Skeletal muscle tissue (tissue), 3 donors: ENCODE measurements at regions not wholly inside any gene's neighbourhood (a gene's known extent, or its start where the extent isn't known, plus 50 kb on each side); places are given as distances from the start of the nearest gene placed in this dataset.

Experiments
- H3K27ac ChIP-seq: one replicate; pipeline ENCODE4 v1.7.0; 2013; ENCODE audit warnings: mild to moderate bottlenecking, low read depth, low read length, inconsistent platforms
- H3K27me3 ChIP-seq, 3 donors: one replicate each; pipeline ENCODE4 v1.7.0; 2013; ENCODE audit warnings: low read length in 3 of 3; ENCODE audit not compliant: control insufficient read depth in 3 of 3, insufficient read depth in 3 of 3
- H3K36me3 ChIP-seq, 3 donors: one replicate each; pipeline ENCODE4 v1.7.0; 2013; ENCODE audit warnings: low read length in 3 of 3; ENCODE audit not compliant: control insufficient read depth in 3 of 3, insufficient read depth in 3 of 3
- H3K4me1 ChIP-seq, 3 donors: one replicate each; pipeline ENCODE4 v1.7.0; 2013; ENCODE audit warnings: low read length in 3 of 3, mild to moderate bottlenecking in 3 of 3; ENCODE audit not compliant: control insufficient read depth in 3 of 3, insufficient read depth in 3 of 3
- H3K4me3 ChIP-seq, 3 donors: one replicate each; pipeline ENCODE4 v1.7.0; 2013; ENCODE audit warnings: low read length in 3 of 3
- H3K9ac ChIP-seq, 3 donors: one replicate each; pipeline ENCODE4 v1.7.0; 2013; ENCODE audit warnings: low read length in 3 of 3, mild to moderate bottlenecking in 3 of 3, moderate library complexity in 2 of 3, low read depth in 1 of 3
- H3K9me3 ChIP-seq, 3 donors: one replicate each; pipeline ENCODE4 v1.7.0; 2013; ENCODE audit warnings: low read length in 3 of 3; ENCODE audit not compliant: control insufficient read depth in 3 of 3
- donor health status: Osteomylitis.

- no peak overlapping the region for H3K4me3 ChIP-seq
- peaks cover 0 to 4% (median 0%) of the 10 kb centered on the region in 3 donors for H3K9me3 ChIP-seq
- H3K4me1 ChIP-seq: no peaks in the 10 kb centered on the region
- no peaks in the 10 kb centered on the region for H3K27me3 ChIP-seq
- no peak overlapping the region for H3K27ac ChIP-seq
- no peaks in the 10 kb centered on the region for H3K36me3 ChIP-seq
- no peak overlapping the region for H3K9ac ChIP-seq
These were observed 153.5 kb upstream of the MAX start for GRCh38 chr14:65255583-65256461.

- no peaks in the 10 kb centered on the region for H3K4me1 ChIP-seq
- H3K27me3 ChIP-seq: no peaks in the 10 kb centered on the region
- no peak overlapping the region for H3K9ac ChIP-seq
- H3K36me3 ChIP-seq: no peaks in the 10 kb centered on the region
- H3K9me3 ChIP-seq: peaks cover 0 to 2% (median 0%) of the 10 kb centered on the region in 3 donors
- H3K27ac ChIP-seq: no peak overlapping the region
- no peak overlapping the region for H3K4me3 ChIP-seq
These were observed 154.4 kb upstream of the MAX start for GRCh38 chr14:65256714-65257113.

- Histone ChIP-seq H3K36me3 (no peaks in the 10 kb centered on the region), H3K9ac (no peak overlapping the region), H3K4me3 (no peak overlapping the region), H3K27ac (no peak overlapping the region), H3K4me1 (no peaks in the 10 kb centered on the region), H3K9me3 (peaks cover 0 to 2% (median 0%) of the 10 kb centered on the region in 3 donors), H3K27me3 (no peaks in the 10 kb centered on the region)
These were observed 155.1 kb upstream of the FUT8 start for GRCh38 chr14:65257425-65257824.

- Histone ChIP-seq H3K27me3 (no peaks in the 10 kb centered on the region), H3K4me1 (no peaks in the 10 kb centered on the region), H3K9me3 (peaks cover 0 to 2% (median 0%) of the 10 kb centered on the region in 3 donors), H3K36me3 (no peaks in the 10 kb centered on the region), H3K4me3 (no peak overlapping the region), H3K9ac (no peak overlapping the region), H3K27ac (no peak overlapping the region)
These were observed 154.1 kb upstream of the FUT8 start for GRCh38 chr14:65258391-65258790.

- H3K4me1 ChIP-seq: no peaks in the 10 kb centered on the region
- H3K27ac ChIP-seq: no peak overlapping the region
- H3K4me3 ChIP-seq: no peak overlapping the region
- no peaks in the 10 kb centered on the region for H3K27me3 ChIP-seq
- no peaks in the 10 kb centered on the region for H3K36me3 ChIP-seq
- no peak overlapping the region for H3K9ac ChIP-seq
- H3K9me3 ChIP-seq: peaks cover 0 to 2% (median 0%) of the 10 kb centered on the region in 3 donors
These were observed 153.5 kb upstream of the FUT8 start for GRCh38 chr14:65259000-65259399.

- H3K9me3 ChIP-seq: peaks cover 0 to 2% (median 0%) of the 10 kb centered on the region in 3 donors
- H3K9ac ChIP-seq: no peak overlapping the region
- H3K36me3 ChIP-seq: no peaks in the 10 kb centered on the region
- H3K4me3 ChIP-seq: no peak overlapping the region
- H3K27me3 ChIP-seq: no peaks in the 10 kb centered on the region
- H3K27ac ChIP-seq: no peak overlapping the region
- no peaks in the 10 kb centered on the region for H3K4me1 ChIP-seq
These were observed 151.7 kb upstream of the FUT8 start for GRCh38 chr14:65260786-65261185.

- H3K4me3 ChIP-seq: no peak overlapping the region
- H3K36me3 ChIP-seq: no peaks in the 10 kb centered on the region
- H3K9me3 ChIP-seq: peaks cover 0 to 2% (median 0%) of the 10 kb centered on the region in 3 donors
- H3K4me1 ChIP-seq: no peaks in the 10 kb centered on the region
- H3K27me3 ChIP-seq: no peaks in the 10 kb centered on the region
- no peak overlapping the region for H3K27ac ChIP-seq
- H3K9ac ChIP-seq: no peak overlapping the region
These were observed 151.1 kb upstream of the FUT8 start for GRCh38 chr14:65261425-65261920.

GRCh38 chr14:65261946-65262345 is 150.6 kb upstream of the FUT8 start:
- no peaks in the 10 kb centered on the region for H3K27me3 ChIP-seq
- no peaks in the 10 kb centered on the region for H3K36me3 ChIP-seq
- H3K9me3 ChIP-seq: peaks cover 0 to 2% (median 0%) of the 10 kb centered on the region in 3 donors
- no peak overlapping the region for H3K4me3 ChIP-seq
- no peak overlapping the region for H3K27ac ChIP-seq
- no peaks in the 10 kb centered on the region for H3K4me1 ChIP-seq
- H3K9ac ChIP-seq: no peak overlapping the region

- H3K27me3 ChIP-seq: no peaks in the 10 kb centered on the region
- no peaks in the 10 kb centered on the region for H3K36me3 ChIP-seq
- no peak overlapping the region for H3K27ac ChIP-seq
- no peaks in the 10 kb centered on the region for H3K4me1 ChIP-seq
- no peak overlapping the region for H3K9ac ChIP-seq
- no peaks in the 10 kb centered on the region for H3K9me3 ChIP-seq
- no peak overlapping the region for H3K4me3 ChIP-seq
These were observed 149.2 kb upstream of the FUT8 start for GRCh38 chr14:65263177-65263788.

- no peak overlapping the region for H3K9ac ChIP-seq
- H3K4me1 ChIP-seq: no peaks in the 10 kb centered on the region
- no peaks in the 10 kb centered on the region for H3K27me3 ChIP-seq
- no peaks in the 10 kb centered on the region for H3K36me3 ChIP-seq
- no peaks in the 10 kb centered on the region for H3K9me3 ChIP-seq
- no peak overlapping the region for H3K27ac ChIP-seq
- no peak overlapping the region for H3K4me3 ChIP-seq
These were observed 144.7 kb upstream of the FUT8 start for GRCh38 chr14:65267856-65268255.
